GM18498 (cell line): ENCODE measurements at regions not wholly inside any gene's neighbourhood (a gene's known extent, or its start where the extent isn't known, plus 50 kb on each side); places are given as distances from the start of the nearest gene placed in this dataset.
A peak's percentile ranks its signal among the peaks of the same experiment; 100 is the strongest.

Experiments used
- ATAC-seq: cut with Tn5 transposase; IDR thresholded peaks from one replicate; pipeline ENCODE4 v1.9.1; 2021; ENCODE audit warnings: mild to moderate bottlenecking, moderate library complexity; ENCODE audit not compliant: unreplicated experiment

- ATAC-seq = no peak
These were observed 58.2 kb downstream of the ESM1 start for GRCh38 chr5:54927097-54927746.

- no peak for ATAC-seq
These were observed 60.9 kb downstream of the ESM1 start for GRCh38 chr5:54924487-54924886.

DNA sequence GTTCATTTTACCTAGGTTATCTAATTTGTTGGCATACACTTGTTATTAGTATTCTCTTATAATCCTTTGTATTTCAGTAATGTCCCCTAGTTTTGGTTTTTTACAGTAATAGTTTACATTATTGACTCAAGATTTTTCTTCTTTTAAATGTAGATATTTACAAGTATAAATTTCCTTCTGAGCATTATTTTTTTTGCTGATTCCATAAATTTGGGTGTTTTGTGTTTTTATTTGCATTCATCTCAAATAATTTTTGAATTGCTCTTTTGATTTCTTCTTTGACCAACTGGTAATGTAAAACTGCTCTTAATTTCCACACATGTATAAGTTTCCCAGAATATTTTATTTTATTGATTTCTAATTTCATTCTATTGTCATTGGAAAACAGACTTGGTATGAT, 68.1 kb downstream of the ESM1 start:
- ATAC-seq = no peak

DNA sequence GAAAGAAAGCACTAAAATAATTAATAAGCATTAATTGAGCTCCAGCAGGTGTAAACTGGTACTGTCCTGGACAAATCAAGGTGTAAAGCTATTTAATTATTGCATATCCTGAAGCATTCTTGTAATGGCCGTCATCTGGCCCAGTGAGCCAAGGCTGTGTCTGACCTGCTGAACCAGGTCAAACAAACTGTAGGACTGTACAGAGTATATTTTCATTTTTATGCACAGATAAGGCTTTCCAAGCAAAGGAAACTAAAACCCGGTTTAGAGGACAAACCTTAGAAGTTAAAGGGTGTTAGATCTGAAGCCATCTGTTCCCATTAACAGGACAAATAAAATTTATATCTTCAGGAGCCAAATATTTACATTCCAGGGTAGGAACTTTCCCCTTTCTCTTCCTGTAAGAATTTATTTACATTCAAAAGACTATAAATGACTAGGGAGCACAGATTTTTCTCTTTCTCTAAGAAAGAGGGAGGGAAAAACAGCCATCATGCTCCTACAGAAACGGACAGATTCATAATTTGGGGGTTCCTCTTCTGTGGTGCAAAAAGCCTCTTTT, 69.8 kb downstream of the ESM1 start:
- ATAC-seq = no peak

- no peak for ATAC-seq
These were observed 73.4 kb downstream of the ESM1 start for GRCh38 chr5:54912021-54912420.

- no peak for ATAC-seq
These were observed 75.2 kb downstream of the ESM1 start for GRCh38 chr5:54909911-54910870.

GRCh38 chr5:54908774-54909525, 76.4 kb downstream of the ESM1 start:
- no peak for ATAC-seq

- no peak for ATAC-seq
These were observed 79.4 kb downstream of the ESM1 start for GRCh38 chr5:54905942-54906537.

- no peak for ATAC-seq
These were observed 80.1 kb downstream of the ESM1 start for GRCh38 chr5:54905246-54905795.

DNA sequence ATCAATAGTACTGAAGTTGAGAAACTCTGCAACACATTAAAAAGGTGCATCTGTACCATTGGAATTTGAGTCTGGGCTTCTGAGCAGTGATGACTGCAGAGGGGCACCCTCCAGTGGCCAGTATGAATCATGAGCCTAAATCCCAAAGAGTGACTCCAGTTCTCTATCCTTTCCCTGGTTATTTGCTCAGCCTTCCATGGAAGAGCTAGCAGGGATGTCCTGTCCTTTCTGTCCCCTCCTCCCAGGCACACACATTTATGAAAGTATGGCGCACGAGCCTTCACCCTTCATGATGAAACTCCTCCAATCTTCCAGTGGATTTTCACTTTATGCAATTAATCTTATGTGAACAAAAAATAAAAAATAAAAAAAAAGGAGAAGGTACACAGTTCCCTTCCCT, 81.0 kb downstream of the ESM1 start:
- ATAC-seq = no peak

DNA sequence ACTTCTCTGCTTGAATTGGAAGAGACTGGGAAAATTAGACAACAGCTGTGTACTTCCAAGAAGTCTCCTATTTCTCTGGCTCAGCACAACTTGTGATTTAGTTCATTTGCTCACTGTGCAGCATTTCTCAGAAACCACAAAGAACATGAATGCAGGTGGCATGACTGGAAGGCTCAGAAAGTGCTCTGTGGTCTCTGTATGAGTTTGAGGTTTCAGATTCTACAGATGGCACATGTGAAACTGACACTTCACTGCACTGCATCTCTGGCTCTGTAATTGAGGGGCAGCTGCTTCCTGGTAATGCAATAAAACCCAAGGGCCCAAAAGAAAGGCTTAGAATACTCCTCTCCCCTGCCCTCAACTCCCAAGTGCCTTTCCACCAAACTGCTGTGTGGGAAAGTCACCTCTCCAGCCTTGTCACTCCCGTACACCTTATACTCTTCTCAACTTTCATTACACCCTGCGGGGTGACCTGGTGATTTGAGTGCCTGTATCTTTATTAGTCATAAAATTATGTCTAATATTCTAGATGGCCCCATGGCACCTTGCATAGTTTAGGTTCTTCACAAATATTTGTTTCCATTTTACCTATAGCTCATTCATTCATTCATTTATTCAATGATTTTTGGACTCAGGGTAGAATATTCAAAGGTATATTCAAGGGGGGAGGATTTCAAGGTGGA, 82.5 kb downstream of the ESM1 start:
- peak; percentile 100 for ATAC-seq

- no peak for ATAC-seq
These were observed 84.2 kb downstream of the ESM1 start for GRCh38 chr5:54900984-54901725.

DNA sequence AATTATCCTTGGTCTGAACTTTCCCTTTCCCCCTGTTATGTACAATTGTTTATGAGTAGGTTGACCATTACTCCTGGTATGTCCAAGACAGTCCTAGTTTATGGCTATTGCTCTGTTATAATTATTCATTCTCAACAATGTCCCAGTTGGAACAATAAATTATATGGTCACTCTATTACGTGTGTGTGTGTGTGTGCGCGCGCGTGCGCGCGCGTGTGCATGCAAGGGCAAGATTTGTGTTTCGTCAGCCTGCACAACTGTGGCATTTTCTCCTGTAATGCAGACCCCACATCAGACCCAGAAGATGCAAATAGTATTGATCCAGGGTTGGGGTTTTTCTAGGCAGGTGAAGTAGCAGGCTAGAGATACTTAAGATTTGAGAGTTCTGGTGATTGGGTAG, 88.4 kb downstream of the ESM1 start:
- no peak for ATAC-seq

DNA sequence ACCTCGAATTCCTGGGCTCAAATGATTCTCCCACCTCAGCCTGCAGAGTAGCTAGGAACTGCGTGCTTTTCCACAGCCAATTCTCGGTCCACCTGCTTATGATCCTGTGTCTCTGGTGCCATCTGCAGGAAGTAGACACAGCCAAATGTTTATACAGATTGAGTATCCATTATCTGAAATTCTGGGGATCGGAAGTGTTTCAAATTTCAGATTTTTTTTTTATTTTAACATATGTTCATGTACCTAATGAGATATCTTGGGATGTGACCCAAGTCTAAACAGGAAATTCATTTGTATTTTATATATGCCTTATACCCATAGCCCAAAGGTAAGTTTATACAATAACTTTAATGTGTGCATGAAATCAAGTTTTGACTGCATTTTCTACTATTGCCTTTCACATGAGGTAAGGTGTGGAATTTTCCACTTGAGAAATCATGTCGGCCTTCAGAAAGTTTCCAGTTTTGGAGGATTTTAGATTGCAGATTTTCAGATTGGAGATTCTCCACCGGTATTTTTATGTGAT, 89.5 kb downstream of the ESM1 start:
- ATAC-seq = no peak

- no peak for ATAC-seq
These were observed 90.2 kb downstream of the ESM1 start for GRCh38 chr5:54894957-54895815.

- ATAC-seq = no peak
These were observed 95.6 kb downstream of the ESM1 start for GRCh38 chr5:54889826-54890225.

DNA sequence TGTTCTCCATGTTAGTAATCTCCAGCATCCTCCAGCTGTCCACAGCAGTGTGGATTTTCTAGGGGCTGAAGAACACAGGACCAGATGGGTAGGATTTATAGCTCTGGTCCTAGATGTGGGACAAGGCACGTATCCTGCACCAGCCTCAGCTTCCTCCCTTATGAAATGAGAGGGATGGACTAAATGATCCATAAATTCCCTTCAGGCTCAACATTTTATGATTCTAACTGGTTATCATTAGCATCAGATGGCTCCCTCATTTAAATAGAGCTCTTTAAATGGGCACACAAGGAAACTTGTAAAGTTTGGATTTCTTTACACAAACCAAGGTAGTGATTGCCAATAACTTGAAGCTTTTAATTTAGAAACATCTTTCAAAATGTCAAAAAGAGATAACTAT, 97.7 kb downstream of the ESM1 start:
- no peak for ATAC-seq

DNA sequence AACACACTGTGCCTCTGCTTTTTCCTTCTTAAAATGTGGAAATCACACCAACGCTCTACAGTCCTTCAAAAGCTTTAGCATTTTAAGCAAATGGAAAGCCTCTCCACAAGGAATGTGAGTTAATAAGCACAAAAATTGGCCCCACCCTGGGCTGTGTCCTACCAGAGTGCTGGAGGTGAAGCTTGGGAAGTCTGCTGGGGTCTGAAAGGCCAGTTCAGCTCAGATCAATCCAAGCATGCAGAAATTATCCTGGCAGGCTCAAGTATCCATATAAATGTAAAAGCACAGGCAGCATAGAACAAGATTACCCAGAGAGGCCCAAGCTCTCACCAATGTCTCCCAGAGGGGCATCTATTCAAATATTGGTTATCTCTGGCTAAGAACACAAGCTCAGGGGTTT, 98.5 kb downstream of the ESM1 start:
- no peak for ATAC-seq
